ENCODE measurements at regions not wholly inside any gene's neighbourhood (a gene's known extent, or its start where the extent isn't known, plus 50 kb on each side); places are given as distances from the start of the nearest gene placed in this dataset.

DNA sequence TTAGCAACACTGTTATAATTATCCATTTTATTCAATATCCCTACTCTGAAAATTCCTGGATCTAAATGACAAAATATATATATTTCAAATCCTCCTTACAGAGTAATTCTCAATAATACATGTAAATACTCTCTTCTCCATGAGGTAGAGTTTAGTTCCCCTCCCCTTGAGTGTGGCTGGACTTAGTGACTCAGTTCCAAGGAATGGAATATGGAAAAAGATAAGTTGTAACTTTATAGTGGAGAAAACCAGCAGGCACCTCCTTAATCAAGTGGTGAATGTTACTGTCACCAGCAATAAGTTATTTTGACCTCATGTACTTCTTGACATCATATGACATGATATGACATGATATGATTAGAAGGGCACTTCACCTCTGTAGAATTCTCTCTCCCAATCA lies 302.0 kb downstream of the RAB28 start:
- TF ChIP-seq, protein P1, sequence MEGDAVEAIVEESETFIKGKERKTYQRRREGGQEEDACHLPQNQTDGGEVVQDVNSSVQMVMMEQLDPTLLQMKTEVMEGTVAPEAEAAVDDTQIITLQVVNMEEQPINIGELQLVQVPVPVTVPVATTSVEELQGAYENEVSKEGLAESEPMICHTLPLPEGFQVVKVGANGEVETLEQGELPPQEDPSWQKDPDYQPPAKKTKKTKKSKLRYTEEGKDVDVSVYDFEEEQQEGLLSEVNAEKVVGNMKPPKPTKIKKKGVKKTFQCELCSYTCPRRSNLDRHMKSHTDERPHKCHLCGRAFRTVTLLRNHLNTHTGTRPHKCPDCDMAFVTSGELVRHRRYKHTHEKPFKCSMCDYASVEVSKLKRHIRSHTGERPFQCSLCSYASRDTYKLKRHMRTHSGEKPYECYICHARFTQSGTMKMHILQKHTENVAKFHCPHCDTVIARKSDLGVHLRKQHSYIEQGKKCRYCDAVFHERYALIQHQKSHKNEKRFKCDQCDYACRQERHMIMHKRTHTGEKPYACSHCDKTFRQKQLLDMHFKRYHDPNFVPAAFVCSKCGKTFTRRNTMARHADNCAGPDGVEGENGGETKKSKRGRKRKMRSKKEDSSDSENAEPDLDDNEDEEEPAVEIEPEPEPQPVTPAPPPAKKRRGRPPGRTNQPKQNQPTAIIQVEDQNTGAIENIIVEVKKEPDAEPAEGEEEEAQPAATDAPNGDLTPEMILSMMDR (conservative IDR thresholded peaks at IDR 0.05; ENCODE audit: low read depth, low read length) = no peak
- Histone ChIP-seq H3K4me1 (ENCODE audit: low read depth, poor library complexity, severe bottlenecking) (no peaks in the 10 kb centered on the region), H3K27me3 (ENCODE audit: insufficient read depth, low read depth) (no peaks in the 10 kb centered on the region), H3K9ac (no peak overlapping the region), H3K4me3 (IDR thresholded peaks at IDR 0.05; ENCODE audit: insufficient read depth, low read depth, low read length) (no peak overlapping the region), H3K27ac (no peak overlapping the region), H2AFZ (ENCODE audit: low read depth) (no peak overlapping the region), H4K20me1 (ENCODE audit: insufficient read depth) (no peaks in the 10 kb centered on the region), H3K36me3 (ENCODE audit: insufficient read depth) (no peaks in the 10 kb centered on the region), H3K4me2 (no peak overlapping the region), H3K79me2 (ENCODE audit: insufficient read depth, low read depth) (no peaks in the 10 kb centered on the region)

DNA sequence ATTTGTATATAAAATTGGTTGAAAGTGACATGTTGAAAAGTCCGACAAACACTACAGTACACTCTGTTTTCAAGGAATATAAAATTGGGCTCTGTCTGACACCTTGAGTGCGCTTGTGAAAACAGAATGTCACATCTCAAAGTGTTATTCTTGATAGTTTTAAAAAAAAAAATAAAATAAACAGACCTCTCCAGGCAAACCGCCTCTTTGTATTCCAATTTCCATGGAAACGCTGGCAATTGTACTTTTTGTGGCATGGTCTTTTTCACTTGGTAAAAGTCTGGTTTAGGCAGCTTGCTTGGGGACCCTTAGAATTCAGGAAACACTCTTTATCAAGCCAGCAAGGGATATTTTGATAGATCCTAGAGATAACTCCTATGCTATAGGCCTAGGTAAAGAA lies 302.5 kb downstream of the RAB28 start:
- Histone ChIP-seq H3K4me1 (ENCODE audit: low read depth, poor library complexity, severe bottlenecking) (no peaks in the 10 kb centered on the region), H3K27ac (no peak overlapping the region), H3K4me2 (no peak overlapping the region), H3K79me2 (ENCODE audit: insufficient read depth, low read depth) (no peaks in the 10 kb centered on the region), H2AFZ (ENCODE audit: low read depth) (no peak overlapping the region), H3K27me3 (ENCODE audit: insufficient read depth, low read depth) (no peaks in the 10 kb centered on the region), H4K20me1 (ENCODE audit: insufficient read depth) (no peaks in the 10 kb centered on the region), H3K36me3 (ENCODE audit: insufficient read depth) (no peaks in the 10 kb centered on the region), H3K9ac (no peak overlapping the region), H3K4me3 (IDR thresholded peaks at IDR 0.05; ENCODE audit: insufficient read depth, low read depth, low read length) (no peak overlapping the region)
- TF ChIP-seq, protein P1 (conservative IDR thresholded peaks at IDR 0.05; ENCODE audit: low read depth, low read length) = no peak

DNA sequence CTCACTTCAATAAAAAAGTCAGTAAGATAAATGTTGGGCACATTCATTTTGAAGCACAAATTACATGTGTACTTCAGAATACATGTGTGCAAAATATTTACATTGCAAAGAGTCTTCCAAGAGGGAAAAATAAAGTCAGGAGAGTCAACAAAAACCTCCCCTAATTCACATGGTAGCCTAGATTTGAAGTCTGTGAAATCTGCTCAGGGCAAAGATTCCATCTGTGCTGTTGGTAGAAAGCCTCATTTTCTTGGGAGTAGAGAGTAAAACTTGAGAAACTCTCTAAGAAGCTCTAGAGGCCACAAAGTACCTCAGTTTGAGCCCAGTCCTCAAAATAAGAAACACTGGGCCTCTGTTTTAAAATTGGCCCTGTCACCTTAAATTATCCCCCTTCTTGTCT lies 303.4 kb downstream of the RAB28 start:
- Histone ChIP-seq H3K4me2 (no peak overlapping the region), H3K9ac (no peak overlapping the region), H4K20me1 (ENCODE audit: insufficient read depth) (no peaks in the 10 kb centered on the region), H3K27me3 (ENCODE audit: insufficient read depth, low read depth) (no peaks in the 10 kb centered on the region), H2AFZ (ENCODE audit: low read depth) (no peak overlapping the region), H3K4me1 (ENCODE audit: low read depth, poor library complexity, severe bottlenecking) (no peaks in the 10 kb centered on the region), H3K4me3 (IDR thresholded peaks at IDR 0.05; ENCODE audit: insufficient read depth, low read depth, low read length) (no peak overlapping the region), H3K79me2 (ENCODE audit: insufficient read depth, low read depth) (no peaks in the 10 kb centered on the region), H3K27ac (no peak overlapping the region), H3K36me3 (ENCODE audit: insufficient read depth) (no peaks in the 10 kb centered on the region)
- TF ChIP-seq, protein P1 (conservative IDR thresholded peaks at IDR 0.05; ENCODE audit: low read depth, low read length) = no peak

DNA sequence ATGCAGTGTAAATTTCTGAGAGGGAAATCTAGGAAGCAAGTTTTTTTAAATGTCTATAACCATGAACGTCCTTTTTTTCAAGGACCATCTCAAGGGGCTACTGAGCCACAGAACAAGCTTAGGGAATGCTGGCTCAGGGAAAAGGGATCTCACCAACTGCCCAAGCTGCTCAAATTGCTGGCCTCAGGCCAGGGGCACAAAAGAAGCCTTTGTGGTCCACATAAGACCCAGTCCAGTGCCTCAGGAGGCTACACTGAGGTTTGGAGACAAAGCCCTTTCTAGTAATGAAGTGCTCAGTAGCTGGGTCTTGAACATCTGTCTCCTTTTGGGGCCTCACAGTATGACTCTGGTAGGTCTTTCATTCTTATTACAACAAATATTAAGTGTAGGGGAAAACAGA lies 305.5 kb downstream of the RAB28 start:
- no peaks in the 10 kb centered on the region for H3K27me3 ChIP-seq (ENCODE audit: insufficient read depth, low read depth)
- no peak overlapping the region for H2AFZ ChIP-seq (ENCODE audit: low read depth)
- no peak overlapping the region for H3K9ac ChIP-seq
- TF ChIP-seq, protein P1 (conservative IDR thresholded peaks at IDR 0.05; ENCODE audit: low read depth, low read length) = no peak
- no peaks in the 10 kb centered on the region for H3K79me2 ChIP-seq (ENCODE audit: insufficient read depth, low read depth)
- no peak overlapping the region for H3K4me2 ChIP-seq
- no peak overlapping the region for H3K4me3 ChIP-seq (IDR thresholded peaks at IDR 0.05; ENCODE audit: insufficient read depth, low read depth, low read length)
- no peak overlapping the region for H3K27ac ChIP-seq
- no peaks in the 10 kb centered on the region for H3K4me1 ChIP-seq (ENCODE audit: low read depth, poor library complexity, severe bottlenecking)
- H3K36me3 ChIP-seq (ENCODE audit: insufficient read depth) = no peaks in the 10 kb centered on the region
- no peaks in the 10 kb centered on the region for H4K20me1 ChIP-seq (ENCODE audit: insufficient read depth)

DNA sequence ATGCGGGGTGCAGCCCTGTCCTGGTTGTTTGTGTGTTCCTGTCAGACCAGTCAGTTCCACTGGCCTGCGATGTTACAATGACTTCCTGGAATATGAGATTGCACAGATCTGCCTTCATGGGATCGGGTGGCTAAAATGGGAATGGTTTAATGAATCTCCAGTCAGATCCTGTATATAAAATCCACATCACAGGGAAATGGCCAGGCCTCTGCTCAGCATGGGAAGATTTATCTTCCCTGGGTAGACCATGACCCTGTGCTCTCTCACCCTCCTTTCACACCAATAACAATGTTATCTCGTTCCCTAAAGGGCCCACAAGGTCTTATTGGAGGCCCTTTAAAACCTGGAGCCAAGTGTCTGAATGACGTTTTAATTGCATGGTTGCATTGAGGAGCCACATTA lies 307.4 kb downstream of the RAB28 start:
- TF ChIP-seq, protein P1 (conservative IDR thresholded peaks at IDR 0.05; ENCODE audit: low read depth, low read length) = no peak
- Histone ChIP-seq H3K27me3 (ENCODE audit: insufficient read depth, low read depth) (no peaks in the 10 kb centered on the region), H3K79me2 (ENCODE audit: insufficient read depth, low read depth) (no peaks in the 10 kb centered on the region), H3K4me2 (no peak overlapping the region), H2AFZ (ENCODE audit: low read depth) (no peak overlapping the region), H3K4me1 (ENCODE audit: low read depth, poor library complexity, severe bottlenecking) (no peaks in the 10 kb centered on the region), H3K27ac (no peak overlapping the region), H3K4me3 (IDR thresholded peaks at IDR 0.05; ENCODE audit: insufficient read depth, low read depth, low read length) (no peak overlapping the region), H3K36me3 (ENCODE audit: insufficient read depth) (no peaks in the 10 kb centered on the region), H4K20me1 (ENCODE audit: insufficient read depth) (no peaks in the 10 kb centered on the region), H3K9ac (no peak overlapping the region)

Data from KMS-11 (cell line).